HG02798 (cell line): ENCODE measurements at regions not wholly inside any gene's neighbourhood (a gene's known extent, or its start where the extent isn't known, plus 50 kb on each side); places are given as distances from the start of the nearest gene placed in this dataset.
"Not testable (repeated sequence)": the region's sequence is repeated elsewhere in the genome, so short reads cannot be mapped to it uniquely, and the experiment has no call there.

ENCODE experiments used
- ATAC-seq: cut with Tn5 transposase; IDR thresholded peaks from one replicate; pipeline ENCODE4 v1.9.1; 2021; ENCODE audit warnings: mild to moderate bottlenecking; ENCODE audit not compliant: unreplicated experiment, poor library complexity

DNA sequence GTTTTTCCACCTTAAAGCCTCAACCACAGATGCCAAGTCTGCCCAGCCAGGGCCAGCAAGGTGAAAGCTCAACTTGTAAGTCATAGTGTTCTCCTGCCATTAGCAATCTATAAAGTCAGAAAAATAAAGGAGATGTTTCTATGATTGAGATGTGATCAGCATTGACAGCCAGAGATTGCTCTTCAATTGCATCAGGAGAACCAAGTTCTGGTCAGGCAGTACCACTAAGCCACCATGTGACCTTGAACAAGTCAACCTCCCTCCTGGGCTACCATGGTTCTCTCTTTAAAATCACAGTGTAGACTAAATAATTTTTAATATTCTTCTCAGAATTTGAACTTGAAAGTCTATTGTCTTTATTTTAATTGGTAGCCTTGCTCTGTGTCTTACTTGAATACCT is 220.3 kb upstream of the HES1 start:
- no peak for ATAC-seq

DNA sequence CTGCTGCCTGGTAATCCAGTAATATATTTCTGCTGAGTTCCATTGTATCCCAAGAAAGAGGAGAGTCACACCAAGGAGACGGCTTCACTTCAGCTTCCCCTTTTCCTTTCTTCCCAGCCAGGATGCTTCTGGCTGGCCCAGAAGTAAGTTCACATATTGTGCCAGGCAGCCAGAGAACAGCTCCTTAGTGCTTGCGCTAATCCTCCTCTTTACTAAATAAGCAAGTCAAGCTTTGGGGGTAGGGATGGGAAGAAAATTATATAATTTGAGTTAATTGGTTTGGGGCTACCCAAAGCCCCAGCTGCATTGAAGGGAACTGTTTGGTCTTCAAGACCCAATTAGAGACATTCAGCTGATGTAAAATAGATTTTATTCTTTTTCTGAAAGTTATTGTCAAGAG is 218.8 kb upstream of the HES1 start:
- no peak for ATAC-seq

DNA sequence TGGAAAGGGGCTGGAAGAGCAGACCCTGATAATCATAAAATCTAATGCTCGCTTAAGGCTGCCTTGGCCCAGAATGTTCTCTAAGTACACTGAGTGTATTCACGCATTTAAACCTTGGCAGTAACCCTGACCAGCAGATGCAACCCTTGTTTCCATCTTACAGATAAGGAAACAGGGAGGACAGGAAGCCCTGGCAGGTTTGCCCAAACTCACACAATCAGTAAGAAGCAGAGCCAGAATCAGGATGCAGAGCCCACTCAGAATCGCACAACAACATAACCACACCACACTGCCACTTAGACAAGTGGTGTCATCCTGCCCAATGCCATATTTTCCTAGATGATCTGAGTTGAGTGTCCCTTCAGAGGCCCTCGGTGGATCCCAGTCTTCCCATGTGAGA is 214.5 kb upstream of the HES1 start:
- no peak for ATAC-seq

DNA sequence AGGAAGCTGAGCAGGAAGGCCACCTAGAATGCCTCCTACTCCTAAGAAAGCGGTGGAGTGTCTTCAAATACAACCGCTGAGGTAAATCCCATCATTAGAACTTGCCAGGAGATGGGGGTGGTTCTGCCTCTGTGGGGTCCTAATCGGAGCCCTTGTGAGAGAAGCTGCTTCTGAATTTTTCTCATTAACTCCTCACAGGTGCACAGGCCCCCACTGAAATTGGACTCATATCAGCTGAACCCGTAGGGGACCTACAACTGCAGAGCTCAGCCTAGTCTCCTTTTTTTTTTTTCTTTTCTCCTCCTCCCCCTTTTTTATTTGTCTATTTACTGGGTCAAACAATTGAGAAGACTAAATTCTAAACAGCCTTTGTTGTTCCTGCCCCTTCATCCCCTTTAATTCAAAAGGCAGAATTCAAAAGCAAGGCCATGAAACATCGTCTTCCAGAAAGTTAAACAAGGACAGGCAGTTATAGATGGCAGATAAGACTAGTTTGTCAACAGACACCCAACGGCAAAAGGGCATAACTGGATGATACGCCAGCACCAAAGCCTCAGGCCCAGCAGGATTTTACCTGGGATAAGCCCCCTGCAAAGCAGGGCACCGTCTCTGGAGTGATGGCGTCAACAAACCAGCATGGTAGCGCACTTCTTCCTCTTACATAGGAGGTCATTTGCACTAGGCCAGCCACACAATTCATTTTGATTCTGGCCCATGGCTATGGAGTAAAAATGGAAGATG is 213.7 kb upstream of the HES1 start:
- no peak for ATAC-seq

DNA sequence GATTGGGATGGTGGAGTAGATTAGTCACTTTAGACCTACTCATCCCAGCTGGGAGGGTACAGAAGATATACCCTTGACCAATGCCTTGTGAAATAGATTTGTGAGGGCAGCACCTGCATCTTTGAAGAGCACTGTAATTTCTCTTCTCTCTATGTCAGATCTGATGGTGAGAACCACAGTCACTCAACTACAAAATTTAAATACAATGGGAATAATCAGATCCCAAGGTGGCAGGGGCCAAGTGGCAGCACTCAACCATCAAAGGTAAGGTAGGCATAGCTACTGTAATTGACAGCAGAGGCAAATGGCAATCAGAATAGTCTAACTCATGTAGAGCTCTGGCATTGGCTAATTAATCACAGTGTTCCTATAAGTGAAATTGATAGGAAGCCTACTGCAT is 212.0 kb upstream of the HES1 start:
- not testable (repeated sequence) for ATAC-seq

DNA sequence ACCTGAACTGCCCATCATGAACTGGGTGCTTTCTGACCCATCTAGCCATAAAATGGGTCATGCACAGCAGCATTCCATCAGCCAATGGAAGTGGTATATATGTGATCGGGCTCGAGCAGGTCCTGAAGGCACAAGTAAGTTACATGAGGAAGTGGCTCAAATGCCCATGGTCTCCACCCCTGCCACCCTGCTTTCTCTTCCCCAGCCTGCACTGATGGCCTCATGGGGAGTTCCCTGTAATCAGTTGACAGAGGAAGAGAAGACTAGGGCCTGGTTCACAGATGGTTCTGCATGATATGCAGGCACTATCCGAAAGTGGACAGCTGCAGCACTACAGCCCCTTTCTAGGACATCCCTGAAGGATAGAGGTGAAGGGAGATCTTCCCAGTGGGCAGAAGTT is 209.9 kb upstream of the HES1 start:
- ATAC-seq: not testable (repeated sequence)

DNA sequence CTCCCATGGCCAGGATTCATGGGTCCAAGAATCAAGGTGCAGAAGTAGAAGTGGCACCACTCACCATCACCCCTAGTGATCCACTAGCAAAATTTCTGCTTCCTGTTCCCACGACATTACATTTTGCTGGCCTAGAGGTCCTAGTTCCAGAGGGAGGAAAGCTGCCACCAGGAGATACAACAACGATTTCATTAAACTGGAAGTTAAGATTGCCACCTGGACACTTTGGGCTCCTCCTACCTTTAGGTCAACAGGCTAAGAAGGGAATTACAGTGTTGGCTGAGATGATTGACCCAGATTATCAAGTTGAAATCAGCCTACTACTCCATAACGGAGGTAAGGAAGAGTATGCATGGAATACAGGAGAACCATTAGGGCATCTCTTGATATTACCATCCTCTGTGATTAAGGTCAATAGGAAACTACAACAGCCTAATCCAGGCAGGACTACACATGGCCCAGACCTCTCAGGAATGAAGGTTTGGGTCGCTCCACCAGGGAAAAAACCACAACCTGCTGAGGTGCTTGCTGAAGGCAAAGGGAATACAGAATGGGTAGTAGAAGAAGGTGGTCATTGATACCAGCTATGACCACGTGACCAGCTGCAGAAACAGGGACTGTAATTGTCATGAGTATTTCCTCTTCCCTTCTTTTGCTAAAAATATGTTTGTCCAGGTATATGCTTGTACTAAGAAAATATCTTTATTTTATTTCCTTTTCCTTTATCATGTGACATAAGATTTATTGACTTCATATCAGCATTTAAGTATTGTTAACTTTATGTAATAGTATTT is 208.3 kb upstream of the HES1 start:
- ATAC-seq: not testable (repeated sequence)

DNA sequence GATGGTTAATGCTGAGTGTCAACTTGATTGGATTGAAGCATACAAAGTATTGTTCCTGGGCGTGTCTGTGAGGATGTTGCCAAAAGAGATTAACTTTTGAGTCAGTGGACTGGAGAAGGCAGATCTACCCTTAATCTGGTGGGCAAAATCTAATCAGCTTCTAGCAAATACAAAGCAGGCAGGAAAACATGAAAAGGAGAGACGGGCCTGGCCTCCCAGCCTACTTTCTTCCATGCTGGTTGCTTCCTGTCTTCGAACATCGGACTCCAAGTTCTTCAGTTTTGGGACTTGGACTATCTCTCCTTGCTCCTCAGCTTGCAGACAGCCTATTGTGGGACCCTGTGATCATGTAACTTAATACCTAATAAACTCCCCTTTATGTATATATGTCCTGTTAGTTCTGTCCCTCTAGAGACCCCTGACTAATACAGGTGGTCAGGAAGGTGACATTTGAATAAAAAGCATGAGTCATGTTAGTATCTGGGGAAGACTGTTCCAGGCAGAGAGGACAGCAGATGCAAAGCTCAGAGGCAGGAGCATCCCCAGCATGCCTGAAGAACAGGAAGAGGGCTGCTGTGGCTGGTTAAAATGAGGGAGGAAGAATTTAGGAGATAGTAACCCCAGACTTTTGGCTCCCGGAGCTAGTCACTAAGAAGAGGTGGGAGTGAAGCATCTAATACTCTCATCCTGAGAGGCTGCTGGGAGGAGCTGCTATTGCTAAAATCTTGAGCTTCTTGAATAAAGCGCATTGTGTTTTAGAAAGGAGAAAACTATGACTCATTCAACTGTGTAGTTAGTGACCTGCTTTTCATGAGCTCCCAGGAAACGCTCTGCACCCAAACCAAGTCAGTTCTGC is 207.4 kb upstream of the HES1 start:
- ATAC-seq: no peak

DNA sequence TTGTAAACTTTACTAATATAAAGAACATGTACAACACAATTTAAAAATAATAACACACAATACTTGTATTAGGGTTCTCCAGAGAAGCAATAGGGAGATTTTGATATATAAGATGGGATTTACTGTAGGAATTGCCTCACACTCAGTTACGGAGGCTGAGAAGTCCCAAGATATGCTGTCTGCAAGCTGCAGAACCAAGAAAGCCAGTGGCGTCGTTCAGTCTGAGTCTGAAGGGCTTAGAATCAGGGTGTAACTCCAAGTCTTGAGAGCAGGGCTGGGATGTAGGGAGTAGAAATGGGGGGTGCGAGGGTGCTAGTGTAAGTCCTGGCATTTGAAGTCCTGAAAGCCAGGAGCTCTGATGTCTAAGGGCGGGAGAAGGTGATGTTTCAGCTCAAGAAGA is 206.6 kb upstream of the HES1 start:
- no peak for ATAC-seq

DNA sequence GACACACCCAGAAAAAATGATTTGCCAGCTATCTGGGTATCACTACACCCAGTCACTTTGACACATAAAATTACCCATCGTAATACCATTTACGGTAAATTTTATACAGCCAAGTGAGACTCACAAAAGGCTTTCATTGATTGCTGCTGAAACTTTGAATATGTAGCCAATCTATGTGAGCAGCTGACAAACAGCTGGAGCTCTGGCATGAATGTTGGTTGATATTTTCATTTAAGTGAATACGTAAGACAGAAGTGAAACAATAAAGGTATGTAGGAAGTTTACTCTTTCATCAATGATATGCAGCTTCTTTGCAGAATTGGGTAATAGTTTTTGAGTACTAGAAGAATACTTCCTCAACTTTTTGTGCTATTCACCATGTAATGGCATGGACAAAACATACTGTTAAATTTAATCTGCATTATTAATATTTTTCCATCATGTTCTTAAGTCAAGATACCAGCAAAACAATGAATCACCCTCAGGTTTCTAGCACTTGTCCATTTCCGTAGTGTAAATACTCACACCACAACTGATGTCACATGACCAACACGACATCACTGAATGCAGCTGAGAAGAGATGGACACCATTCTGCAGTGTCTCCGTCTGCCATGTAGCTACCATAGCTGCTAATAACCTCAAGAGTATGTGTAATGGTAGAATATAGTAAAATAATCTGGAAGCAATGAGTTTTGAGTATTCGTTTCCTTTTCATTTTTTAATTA is 205.9 kb upstream of the HES1 start:
- no peak for ATAC-seq

DNA sequence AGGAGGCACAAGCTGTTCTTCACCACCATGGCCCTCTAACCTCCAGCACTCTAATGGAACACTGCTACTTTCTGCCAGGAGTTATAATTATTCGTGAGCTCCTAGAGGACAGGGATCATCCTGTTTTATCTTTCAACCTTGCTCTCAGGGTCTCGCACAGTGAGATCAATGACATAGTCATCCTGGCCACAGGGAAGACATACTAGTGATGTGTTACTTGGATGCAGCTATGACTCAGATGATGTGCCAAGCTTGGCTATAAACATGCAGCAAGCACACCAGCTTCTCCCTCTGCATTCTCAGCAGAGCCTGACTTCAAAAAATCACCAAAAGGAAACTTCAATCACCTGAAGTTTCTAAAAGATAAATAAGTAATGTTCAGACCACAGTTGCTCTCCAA is 203.8 kb upstream of the HES1 start:
- ATAC-seq: no peak

DNA sequence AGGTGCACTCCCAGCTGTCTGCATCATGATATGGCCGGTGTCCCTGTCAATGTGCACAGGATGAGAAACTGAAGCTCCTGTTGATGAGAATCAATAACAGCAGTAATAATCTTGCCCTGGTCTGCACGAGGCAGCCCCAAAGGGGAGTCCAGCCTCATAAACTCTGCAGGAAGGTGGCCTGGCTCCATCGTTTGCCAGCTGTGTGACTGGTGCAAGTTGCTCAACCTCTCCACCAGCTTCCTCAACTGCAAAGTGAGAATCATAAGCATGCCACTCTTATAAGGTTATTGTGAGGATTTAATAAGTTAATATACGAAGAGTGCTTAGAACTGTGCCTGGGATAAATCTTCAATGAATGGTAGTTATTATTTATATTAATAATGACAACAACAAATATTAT is 203.4 kb upstream of the HES1 start:
- no peak for ATAC-seq

DNA sequence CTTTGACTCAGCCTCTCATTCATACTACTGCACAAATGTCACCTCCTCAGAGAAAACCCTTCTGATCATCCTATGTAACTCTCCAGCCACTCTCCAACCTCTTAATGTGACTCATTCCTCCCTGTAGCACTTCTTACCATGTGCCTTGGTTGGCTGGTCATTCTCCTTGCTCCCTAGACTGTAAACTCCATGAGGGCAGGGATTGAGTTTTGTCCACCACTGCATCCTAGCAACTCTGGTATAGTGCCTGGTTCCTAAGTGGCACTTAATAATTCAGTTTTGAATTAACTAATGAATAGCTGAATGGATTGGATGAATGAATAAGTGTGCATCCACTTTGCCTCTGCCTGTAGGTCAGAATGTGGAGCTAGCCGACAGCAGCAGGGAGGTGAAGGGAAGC is 202.5 kb upstream of the HES1 start:
- no peak for ATAC-seq

DNA sequence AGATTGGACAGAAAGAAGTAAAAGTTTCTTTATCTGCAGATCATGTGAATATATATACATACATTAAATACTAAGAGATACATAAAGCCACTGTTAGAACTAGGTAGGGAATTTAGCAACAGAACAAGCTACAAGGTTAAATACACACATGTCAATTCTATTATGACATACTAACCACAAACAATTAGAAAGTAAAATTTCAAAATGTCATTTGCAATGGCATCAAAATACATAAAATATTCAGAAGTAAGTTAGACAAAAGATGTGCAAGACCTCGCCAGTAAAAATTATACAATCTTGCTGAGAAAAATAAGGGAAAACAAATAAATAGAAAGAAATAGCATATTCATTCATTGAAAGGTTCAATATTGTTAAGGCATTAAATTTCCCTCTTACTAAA is 200.0 kb upstream of the HES1 start:
- ATAC-seq: no peak

DNA sequence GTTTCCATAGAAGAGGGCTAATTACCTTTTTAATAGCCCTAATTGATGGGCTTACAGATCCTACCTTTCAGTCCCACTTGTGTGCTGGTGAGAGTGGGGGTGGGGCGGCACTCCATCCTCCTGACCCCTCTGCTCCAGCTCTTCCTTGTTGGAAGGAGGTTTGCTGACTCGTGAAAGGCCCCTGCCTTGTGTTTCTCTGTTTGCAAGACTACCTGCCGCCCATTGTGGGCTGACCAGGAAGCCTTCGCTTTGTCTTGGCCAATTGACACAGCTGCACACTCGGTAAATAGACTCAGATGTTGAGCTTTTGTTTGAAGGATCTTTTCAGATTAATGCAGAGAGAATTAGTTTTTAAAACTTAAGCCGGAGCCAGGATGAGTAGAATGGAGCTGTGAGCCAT is 197.3 kb upstream of the HES1 start:
- no peak for ATAC-seq

DNA sequence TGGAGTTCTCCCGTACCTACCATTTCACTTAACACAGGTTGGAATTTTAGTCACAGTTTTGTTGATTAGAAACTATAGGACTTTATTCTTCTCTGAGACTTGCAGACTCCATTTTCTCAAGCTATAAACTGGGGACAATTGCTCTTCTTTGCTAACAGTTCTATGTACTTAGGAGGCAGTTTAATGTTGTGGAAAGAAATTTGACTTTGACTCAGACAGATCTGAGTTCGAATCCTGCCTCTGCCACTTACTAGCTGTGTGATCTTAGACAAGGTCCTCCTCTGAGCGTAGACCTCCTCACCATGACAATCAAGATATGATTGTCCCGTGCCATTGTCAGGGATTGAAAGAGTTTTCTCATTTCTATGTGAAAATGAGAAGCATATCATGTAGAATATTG is 196.4 kb upstream of the HES1 start:
- no peak for ATAC-seq

DNA sequence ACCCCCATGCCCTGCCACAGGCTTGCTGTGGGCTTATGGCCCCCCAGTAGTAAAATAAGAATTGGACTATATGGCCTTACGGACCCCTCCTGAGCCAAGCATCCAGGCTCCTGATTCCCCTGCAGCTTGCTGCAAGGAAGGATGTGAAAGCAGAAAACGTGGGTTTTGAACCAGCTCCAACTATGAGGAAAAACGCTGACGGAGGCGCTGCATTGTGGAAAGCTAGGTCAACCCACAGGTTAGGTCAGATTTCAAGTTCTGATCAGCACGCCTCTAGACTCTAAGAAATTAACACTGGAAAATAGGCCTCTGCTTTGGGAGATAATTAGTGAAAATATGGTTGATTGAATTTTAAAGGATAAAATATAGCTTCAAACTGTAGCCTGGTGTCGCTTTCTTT is 195.4 kb upstream of the HES1 start:
- no peak for ATAC-seq

DNA sequence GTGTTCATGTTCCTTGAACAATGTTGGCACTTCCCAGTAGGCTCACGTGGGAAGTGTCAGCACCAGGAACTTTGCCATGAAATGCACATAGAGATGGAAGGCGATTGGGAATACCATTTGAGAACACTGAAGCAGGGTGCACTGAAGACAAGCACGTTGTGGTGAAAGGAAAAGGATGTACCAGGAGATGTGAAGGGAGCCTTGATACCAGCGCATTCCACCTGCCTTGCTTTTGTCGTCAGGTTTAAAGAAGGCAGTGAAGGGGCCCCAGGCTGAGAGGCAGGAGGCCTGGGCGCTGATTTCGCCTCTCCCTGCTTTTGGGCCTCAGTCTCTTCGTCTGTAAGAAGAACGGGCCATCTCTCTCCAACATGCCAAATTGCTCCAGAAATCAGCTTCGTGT is 194.5 kb upstream of the HES1 start:
- ATAC-seq: no peak

DNA sequence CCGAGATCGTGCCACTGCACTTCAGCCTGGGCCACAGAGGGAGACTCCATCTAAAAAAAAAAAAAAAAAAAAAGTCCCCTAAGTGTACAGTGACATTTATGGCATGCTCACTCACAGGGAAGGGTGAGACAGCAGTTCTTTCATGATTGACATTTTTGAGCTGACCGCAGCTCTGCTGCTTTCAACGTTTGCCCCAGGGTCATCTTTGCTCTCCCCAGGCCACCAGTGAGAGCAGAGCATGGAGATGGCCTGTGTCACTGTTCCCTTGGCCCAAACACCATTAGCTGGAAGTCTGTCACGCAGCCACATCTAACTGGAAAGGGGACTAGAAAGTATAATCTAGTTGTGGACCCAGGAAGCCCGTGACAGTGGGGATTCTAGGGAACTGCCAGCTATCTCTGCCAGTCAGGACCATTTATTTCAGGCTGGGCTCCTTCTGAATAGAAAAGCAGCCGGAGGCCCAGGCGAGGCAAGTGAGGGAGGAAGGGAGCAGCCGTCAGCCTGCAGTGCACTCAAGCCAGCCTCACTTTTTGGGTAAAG is 193.4 kb upstream of the HES1 start:
- no peak for ATAC-seq

DNA sequence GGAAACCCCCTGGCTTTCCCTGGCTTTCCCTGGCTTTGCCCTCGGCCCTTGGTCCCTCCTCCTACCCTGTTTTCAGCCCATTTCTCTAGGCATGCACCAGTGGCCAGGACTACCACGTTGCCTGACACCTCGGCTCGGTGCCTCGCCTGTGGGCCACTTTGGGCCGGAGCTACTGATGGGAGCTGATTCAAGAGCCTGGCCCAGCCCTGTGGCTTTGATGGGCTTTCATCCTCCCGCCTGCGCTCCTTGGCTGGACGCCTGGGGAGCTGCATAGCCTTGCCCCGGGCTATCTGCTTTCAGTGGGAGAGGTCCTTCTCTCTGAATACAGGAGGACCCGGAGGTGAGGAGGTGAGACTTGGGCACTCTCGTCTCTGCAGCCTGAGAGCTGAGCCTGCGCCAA is 192.7 kb upstream of the HES1 start:
- ATAC-seq: no peak
